ENCODE measurements at regions not wholly inside any gene's neighbourhood (a gene's known extent, or its start where the extent isn't known, plus 50 kb on each side); places are given as distances from the start of the nearest gene placed in this dataset.

DNA sequence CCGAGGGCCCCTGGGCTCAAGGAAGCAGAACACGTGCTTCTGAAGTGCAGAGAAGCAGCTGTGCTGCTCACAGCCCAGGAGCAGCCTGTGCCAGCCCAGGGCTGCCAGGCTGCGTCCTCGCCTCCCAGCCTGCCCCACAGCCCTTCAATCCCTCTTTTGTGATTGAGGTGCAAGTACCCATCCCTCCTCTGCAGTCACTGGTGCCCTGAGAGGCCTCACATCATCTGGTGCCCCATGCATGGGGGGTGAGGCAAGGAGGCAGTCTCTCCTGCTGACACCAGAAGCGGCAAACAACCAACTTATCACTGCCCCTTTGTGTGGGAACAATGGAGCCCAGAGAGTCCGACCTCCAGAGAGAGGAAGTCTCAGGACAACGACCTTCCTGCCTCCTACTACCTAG is 49.8 kb upstream of the FGFR2 start:
- TF ChIP-seq EZH2 (IDR thresholded peaks at IDR 0.05; ENCODE audit: low read depth): no peak
- TF ChIP-seq, protein P1, sequence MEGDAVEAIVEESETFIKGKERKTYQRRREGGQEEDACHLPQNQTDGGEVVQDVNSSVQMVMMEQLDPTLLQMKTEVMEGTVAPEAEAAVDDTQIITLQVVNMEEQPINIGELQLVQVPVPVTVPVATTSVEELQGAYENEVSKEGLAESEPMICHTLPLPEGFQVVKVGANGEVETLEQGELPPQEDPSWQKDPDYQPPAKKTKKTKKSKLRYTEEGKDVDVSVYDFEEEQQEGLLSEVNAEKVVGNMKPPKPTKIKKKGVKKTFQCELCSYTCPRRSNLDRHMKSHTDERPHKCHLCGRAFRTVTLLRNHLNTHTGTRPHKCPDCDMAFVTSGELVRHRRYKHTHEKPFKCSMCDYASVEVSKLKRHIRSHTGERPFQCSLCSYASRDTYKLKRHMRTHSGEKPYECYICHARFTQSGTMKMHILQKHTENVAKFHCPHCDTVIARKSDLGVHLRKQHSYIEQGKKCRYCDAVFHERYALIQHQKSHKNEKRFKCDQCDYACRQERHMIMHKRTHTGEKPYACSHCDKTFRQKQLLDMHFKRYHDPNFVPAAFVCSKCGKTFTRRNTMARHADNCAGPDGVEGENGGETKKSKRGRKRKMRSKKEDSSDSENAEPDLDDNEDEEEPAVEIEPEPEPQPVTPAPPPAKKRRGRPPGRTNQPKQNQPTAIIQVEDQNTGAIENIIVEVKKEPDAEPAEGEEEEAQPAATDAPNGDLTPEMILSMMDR (conservative IDR thresholded peaks at IDR 0.05): no peak

All from PC-9 (cell line).